Colonic mucosa (tissue), 4 donors: ENCODE measurements at regions not wholly inside any gene's neighbourhood (a gene's known extent, or its start where the extent isn't known, plus 50 kb on each side); places are given as distances from the start of the nearest gene placed in this dataset.

Source experiments
- DNase-seq: peaks from one replicate; pipeline ENCODE4 v3.0.0-alpha.2; 2020
- H3K27ac ChIP-seq: fragments of 200-600 bp; one replicate; pipeline ENCODE4 v1.8.0; 2021
- H3K27me3 ChIP-seq: fragments of 200-600 bp; one replicate; pipeline ENCODE4 v1.8.0; 2021
- H3K36me3 ChIP-seq: fragments of 200-600 bp; one replicate; pipeline ENCODE4 v1.8.0; 2021
- H3K4me1 ChIP-seq: fragments of 200-600 bp; one replicate; pipeline ENCODE4 v1.8.0; 2021; ENCODE audit warnings: mild to moderate bottlenecking
- H3K4me3 ChIP-seq: fragments of 200-600 bp; one replicate; pipeline ENCODE4 v1.8.0; 2021
- H3K9ac ChIP-seq, 2 donors: one replicate each; pipeline ENCODE4 v1.7.0; 2013; ENCODE audit warnings: control low read depth in 2 of 2, low read depth in 2 of 2, low read length in 2 of 2
- H3K9me3 ChIP-seq: fragments of 200-600 bp; one replicate; pipeline ENCODE4 v1.8.0; 2021
- intact Hi-C: fragments of 100-400 bp; cut with DNase I; formaldehyde crosslinking; loops from one replicate; pipeline ENCODE4 v1.14.1; 2022
- TF ChIP-seq, protein P1 (sequence below): fragments of 200-600 bp; IDR thresholded peaks from one replicate; pipeline ENCODE4 v1.8.0; 2022; ENCODE audit warnings: antibody characterized with exemption, mild to moderate bottlenecking
- donor health status: healthy.
- donor health status: DM: no; HTN: no; CAD: no.
- donor health status: DM: no; HTN: no; CAD: no.

GRCh38 chr9:106417685-106418084 is 445.3 kb upstream of the ZNF462 start:
- TF ChIP-seq, protein P1, sequence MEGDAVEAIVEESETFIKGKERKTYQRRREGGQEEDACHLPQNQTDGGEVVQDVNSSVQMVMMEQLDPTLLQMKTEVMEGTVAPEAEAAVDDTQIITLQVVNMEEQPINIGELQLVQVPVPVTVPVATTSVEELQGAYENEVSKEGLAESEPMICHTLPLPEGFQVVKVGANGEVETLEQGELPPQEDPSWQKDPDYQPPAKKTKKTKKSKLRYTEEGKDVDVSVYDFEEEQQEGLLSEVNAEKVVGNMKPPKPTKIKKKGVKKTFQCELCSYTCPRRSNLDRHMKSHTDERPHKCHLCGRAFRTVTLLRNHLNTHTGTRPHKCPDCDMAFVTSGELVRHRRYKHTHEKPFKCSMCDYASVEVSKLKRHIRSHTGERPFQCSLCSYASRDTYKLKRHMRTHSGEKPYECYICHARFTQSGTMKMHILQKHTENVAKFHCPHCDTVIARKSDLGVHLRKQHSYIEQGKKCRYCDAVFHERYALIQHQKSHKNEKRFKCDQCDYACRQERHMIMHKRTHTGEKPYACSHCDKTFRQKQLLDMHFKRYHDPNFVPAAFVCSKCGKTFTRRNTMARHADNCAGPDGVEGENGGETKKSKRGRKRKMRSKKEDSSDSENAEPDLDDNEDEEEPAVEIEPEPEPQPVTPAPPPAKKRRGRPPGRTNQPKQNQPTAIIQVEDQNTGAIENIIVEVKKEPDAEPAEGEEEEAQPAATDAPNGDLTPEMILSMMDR = no peak
- Histone ChIP-seq H3K9ac (no peak overlapping the region), H3K36me3 (no peaks in the 10 kb centered on the region), H3K4me1 (no peaks in the 10 kb centered on the region), H3K4me3 (no peak overlapping the region), H3K9me3 (no peaks in the 10 kb centered on the region), H3K27me3 (no peaks in the 10 kb centered on the region), H3K27ac (no peak overlapping the region)
- DNase-seq = no peak
- intact Hi-C loops = no loop called here

- no peaks in the 10 kb centered on the region for H3K4me1 ChIP-seq
- no peaks in the 10 kb centered on the region for H3K36me3 ChIP-seq
- TF ChIP-seq, protein P1 = no peak
- H3K27ac ChIP-seq = no peak overlapping the region
- no peak overlapping the region for H3K9ac ChIP-seq
- intact Hi-C loops = no loop called here
- no peak overlapping the region for H3K4me3 ChIP-seq
- no peaks in the 10 kb centered on the region for H3K9me3 ChIP-seq
- DNase-seq = no peak
- H3K27me3 ChIP-seq = no peaks in the 10 kb centered on the region
Observed at GRCh38 chr9:106419829-106420228, 443.1 kb upstream of the ZNF462 start.

DNA sequence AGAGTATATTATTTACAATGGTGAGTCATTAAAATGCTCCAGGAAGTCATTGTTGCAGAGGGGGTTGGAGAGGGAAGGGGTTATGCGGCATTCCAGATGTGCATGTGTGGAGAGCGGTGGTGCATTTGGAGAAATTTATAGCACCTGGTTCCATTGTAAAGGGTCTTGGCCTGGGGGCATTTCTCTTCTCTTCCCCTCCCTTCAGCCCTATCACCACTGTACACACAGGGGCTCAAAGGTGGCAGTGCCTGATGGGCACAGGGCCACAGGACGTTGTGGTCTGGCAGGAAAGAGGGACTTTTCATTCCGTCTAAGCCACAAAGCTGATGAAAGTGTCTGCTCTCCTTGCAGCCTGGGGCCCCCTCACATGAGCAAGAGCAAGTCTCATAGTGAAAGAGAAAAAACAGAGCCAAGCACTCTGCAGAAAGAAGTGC is 442.4 kb upstream of the ZNF462 start:
- TF ChIP-seq, protein P1 = no peak
- Histone ChIP-seq H3K36me3 (no peaks in the 10 kb centered on the region), H3K27me3 (no peaks in the 10 kb centered on the region), H3K4me3 (no peak overlapping the region), H3K27ac (no peak overlapping the region), H3K9ac (no peak overlapping the region), H3K4me1 (no peaks in the 10 kb centered on the region), H3K9me3 (no peaks in the 10 kb centered on the region)
- intact Hi-C loops = no loop called here
- no peak for DNase-seq

GRCh38 chr9:106421772-106422171 is 441.2 kb upstream of the ZNF462 start:
- no peak overlapping the region for H3K4me3 ChIP-seq
- intact Hi-C loops = no loop called here
- no peak for DNase-seq
- no peaks in the 10 kb centered on the region for H3K9me3 ChIP-seq
- H3K36me3 ChIP-seq = no peaks in the 10 kb centered on the region
- no peaks in the 10 kb centered on the region for H3K4me1 ChIP-seq
- H3K27me3 ChIP-seq = no peaks in the 10 kb centered on the region
- TF ChIP-seq, protein P1 = no peak
- H3K9ac ChIP-seq = no peak overlapping the region
- H3K27ac ChIP-seq = no peak overlapping the region

DNA sequence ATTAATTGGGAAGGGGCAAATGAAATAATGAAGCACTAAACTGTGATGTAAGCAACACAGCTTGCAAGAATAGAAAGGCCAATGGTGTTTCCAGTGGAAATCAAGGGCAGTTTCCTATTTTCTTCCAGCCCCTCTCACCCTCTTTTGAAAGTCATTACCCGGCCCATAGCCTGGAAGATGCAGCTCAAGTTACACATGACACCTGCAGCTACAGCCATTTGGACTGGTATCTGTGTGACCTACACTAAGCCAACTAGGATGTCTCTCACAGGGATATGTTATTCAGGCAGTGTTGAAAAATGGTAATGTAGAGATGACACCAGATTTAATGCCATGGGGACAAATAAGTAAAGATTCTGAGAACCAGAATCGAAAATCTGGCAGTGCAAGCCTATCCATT is 439.4 kb upstream of the ZNF462 start:
- H3K4me1 ChIP-seq = no peaks in the 10 kb centered on the region
- TF ChIP-seq, protein P1 = no peak
- no peak for DNase-seq
- H3K4me3 ChIP-seq = no peak overlapping the region
- intact Hi-C loops = no loop called here
- no peaks in the 10 kb centered on the region for H3K27me3 ChIP-seq
- H3K9ac ChIP-seq = no peak overlapping the region
- no peaks in the 10 kb centered on the region for H3K9me3 ChIP-seq
- no peaks in the 10 kb centered on the region for H3K36me3 ChIP-seq
- no peak overlapping the region for H3K27ac ChIP-seq

GRCh38 chr9:106432631-106433030 is 430.3 kb upstream of the ZNF462 start:
- TF ChIP-seq, protein P1 = no peak
- no peak for DNase-seq
- intact Hi-C loops = no loop called here
- Histone ChIP-seq H3K27me3 (no peaks in the 10 kb centered on the region), H3K36me3 (no peaks in the 10 kb centered on the region), H3K4me1 (no peaks in the 10 kb centered on the region), H3K27ac (no peak overlapping the region), H3K4me3 (no peak overlapping the region), H3K9me3 (no peaks in the 10 kb centered on the region), H3K9ac (no peak overlapping the region)
